Liver (tissue), 8 donors: ENCODE measurements at regions not wholly inside any gene's neighbourhood (a gene's known extent, or its start where the extent isn't known, plus 50 kb on each side); places are given as distances from the start of the nearest gene placed in this dataset.

Experiments used
- DNase-seq: peaks from one replicate; pipeline ENCODE4 v3.0.0-alpha.2; 2017; ENCODE audit warnings: low spot score
- H3K27ac ChIP-seq, 2 donors: one replicate each; pipeline ENCODE4 v1.7.0; 2013; ENCODE audit warnings: inconsistent platforms in 2 of 2, low read length in 2 of 2, control low read depth in 1 of 2, low read depth in 1 of 2, mild to moderate bottlenecking in 1 of 2
- H3K27me3 ChIP-seq, 4 donors: one replicate each; pipeline versions ENCODE4 v1.6.1 to v1.7.0; 2013; ENCODE audit warnings: low read length in 3 of 4, inconsistent platforms in 1 of 4, mild to moderate bottlenecking in 1 of 4, moderate library complexity in 1 of 4; ENCODE audit not compliant: control insufficient read depth in 4 of 4, insufficient read depth in 4 of 4
- H3K36me3 ChIP-seq, 4 donors: one replicate each; pipeline versions ENCODE4 v1.6.1 to v1.7.0; 2013; ENCODE audit warnings: low read length in 3 of 4, mild to moderate bottlenecking in 3 of 4, low read depth in 1 of 4, moderate library complexity in 1 of 4; ENCODE audit not compliant: control insufficient read depth in 4 of 4, insufficient read depth in 3 of 4
- H3K4me1 ChIP-seq, 4 donors: one replicate each; pipeline versions ENCODE4 v1.6.1 to v1.7.0; 2013; ENCODE audit warnings: low read length in 3 of 4, mild to moderate bottlenecking in 3 of 4, moderate library complexity in 1 of 4; ENCODE audit not compliant: control insufficient read depth in 4 of 4, insufficient read depth in 4 of 4
- H3K4me3 ChIP-seq, 3 donors: one replicate each; pipeline versions ENCODE4 v1.6.1 to v1.7.0; 2013; ENCODE audit warnings: low read length in 3 of 3, control low read depth in 1 of 3, low read depth in 1 of 3, mild to moderate bottlenecking in 1 of 3
- H3K9ac ChIP-seq, 2 donors: one replicate each; pipeline ENCODE4 v1.7.0; 2013; ENCODE audit warnings: low read length in 2 of 2, mild to moderate bottlenecking in 2 of 2, moderate library complexity in 2 of 2, control low read depth in 1 of 2, low read depth in 1 of 2
- H3K9me3 ChIP-seq, 4 donors: one replicate each; pipeline versions ENCODE4 v1.6.1 to v1.7.0; 2013; ENCODE audit warnings: low read length in 3 of 4; ENCODE audit not compliant: control insufficient read depth in 4 of 4
- CTCF ChIP-seq: fragments of 150-350 bp; IDR thresholded peaks from 2 replicates; pipeline ENCODE4 v1.5.1; 2017; ENCODE audit warnings: improper control_type of control experiment, low read depth, low read length; ENCODE audit not compliant: missing input control
- EGR1 ChIP-seq, 2 donors: IDR thresholded peaks; 2 replicates each; pipeline ENCODE4 v1.6.1; 2016 to 2018; ENCODE audit warnings: antibody characterized with exemption in 2 of 2, low read depth in 2 of 2
- FOXA1 ChIP-seq: IDR thresholded peaks from 2 replicates; pipeline ENCODE4 v1.6.1; 2016; ENCODE audit warnings: antibody characterized with exemption
- FOXA2 ChIP-seq: IDR thresholded peaks from 2 replicates; pipeline ENCODE4 v1.6.1; 2016; ENCODE audit warnings: antibody characterized with exemption
- GABPA ChIP-seq, 2 donors: IDR thresholded peaks in 1 of 2; conservative IDR thresholded peaks in 1 of 2; 2 replicates each; pipeline ENCODE4 v1.6.1; 2016; ENCODE audit warnings: antibody characterized with exemption in 2 of 2, mild to moderate bottlenecking in 1 of 2, moderate library complexity in 1 of 2
- HNF4A ChIP-seq, 2 donors: conservative IDR thresholded peaks; 2 replicates each; pipeline ENCODE4 v1.6.1; 2016; ENCODE audit warnings: antibody characterized with exemption in 2 of 2, mild to moderate bottlenecking in 2 of 2
- HNF4G ChIP-seq: IDR thresholded peaks from 2 replicates; pipeline ENCODE4 v1.6.1; 2016; ENCODE audit warnings: antibody characterized with exemption
- JUND ChIP-seq, 2 donors: IDR thresholded peaks; 2 replicates each; pipeline ENCODE4 v1.6.1; 2016; ENCODE audit warnings: antibody characterized with exemption in 2 of 2
- NR2F2 ChIP-seq: IDR thresholded peaks from 2 replicates; pipeline ENCODE4 v1.6.1; 2016; ENCODE audit warnings: antibody characterized with exemption
- RAD21 ChIP-seq, 2 donors: IDR thresholded peaks; 2 replicates each; pipeline ENCODE4 v1.6.1; 2016; ENCODE audit warnings: antibody characterized with exemption in 2 of 2, mild to moderate bottlenecking in 2 of 2
- REST ChIP-seq: IDR thresholded peaks from 2 replicates; pipeline ENCODE4 v1.6.1; 2016; ENCODE audit warnings: antibody characterized with exemption, mild to moderate bottlenecking
- RXRA ChIP-seq, 2 donors: IDR thresholded peaks; 2 replicates each; pipeline ENCODE4 v1.6.1; 2017 to 2018; ENCODE audit warnings: antibody characterized with exemption in 2 of 2, mild to moderate bottlenecking in 1 of 2
- SP1 ChIP-seq: IDR thresholded peaks from 2 replicates; pipeline ENCODE4 v1.6.1; 2018; ENCODE audit warnings: antibody characterized with exemption, mild to moderate bottlenecking
- TAF1 ChIP-seq: conservative IDR thresholded peaks from 2 replicates; pipeline ENCODE4 v1.6.1; 2016; ENCODE audit warnings: antibody characterized with exemption, mild to moderate bottlenecking
- YY1 ChIP-seq: IDR thresholded peaks from 2 replicates; pipeline ENCODE4 v1.6.1; 2016; ENCODE audit warnings: antibody characterized with exemption, mild to moderate bottlenecking
- ZBTB33 ChIP-seq: IDR thresholded peaks from 2 replicates; pipeline ENCODE4 v1.6.1; 2016; ENCODE audit warnings: antibody characterized with exemption
- WGBS: extraction: QIAGEN DNeasy Blood & Tissue Kit; methylation state at CpG from one replicate; pipeline ENCODE4 v1.1.7; 2013; 5-methylcytosine and 5-hydroxymethylcytosine counted together
- TF ChIP-seq, protein P1 (sequence below): IDR thresholded peaks from 2 replicates; pipeline ENCODE4 v1.6.1; 2016; ENCODE audit warnings: antibody characterized with exemption
- TF ChIP-seq, protein P2 (sequence below): IDR thresholded peaks from 2 replicates; pipeline ENCODE4 v1.6.1; 2016; ENCODE audit warnings: antibody characterized with exemption
- donor health status: healthy.
- donor health status: healthy.
- donor health status: healthy.
- donor health status: healthy.
- donor health status: healthy.

DNA sequence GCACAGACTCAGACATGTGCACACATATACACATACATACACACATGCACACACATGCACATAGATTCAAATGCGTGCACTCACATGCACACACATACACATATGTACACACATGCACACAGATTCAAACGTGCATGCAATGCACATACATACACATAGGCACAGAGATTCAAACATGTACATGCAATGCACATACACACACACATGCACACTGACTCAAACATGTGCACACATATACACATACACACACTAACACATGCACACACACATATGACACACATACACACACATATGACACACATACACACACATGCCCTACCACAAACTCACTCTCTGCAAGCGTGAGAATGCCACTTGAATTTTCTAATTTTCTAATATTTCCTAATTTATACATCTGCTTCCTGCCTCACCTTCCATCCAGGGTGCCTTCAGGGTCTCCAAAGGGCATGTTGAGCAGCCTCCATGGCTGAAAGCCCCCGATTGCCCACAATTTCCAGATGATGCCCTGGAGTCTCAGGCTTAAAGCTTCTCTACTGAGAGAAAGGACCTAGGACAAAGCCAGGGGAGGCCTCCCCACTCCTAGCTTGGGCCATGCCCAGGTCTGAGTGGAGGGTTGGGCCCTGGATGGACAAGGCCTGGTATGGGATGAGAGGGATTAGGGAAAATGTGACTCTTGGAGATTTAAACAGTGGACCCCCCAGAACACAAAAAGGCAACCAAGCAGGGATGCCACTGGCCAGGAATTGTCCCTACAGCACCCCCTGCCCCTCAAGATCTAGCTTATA lies 487.1 kb downstream of the TCERG1L start:
- 76% methylated on average over 4 of the region's 4 CpGs for WGBS
- no peak overlapping the region for H3K4me3 ChIP-seq
- H3K27me3 ChIP-seq: no peaks in the 10 kb centered on the region
- peaks cover 0 to 16% (median 7%) of the 10 kb centered on the region in 4 donors for H3K9me3 ChIP-seq
- no peak for DNase-seq
- TF ChIP-seq, protein P1, sequence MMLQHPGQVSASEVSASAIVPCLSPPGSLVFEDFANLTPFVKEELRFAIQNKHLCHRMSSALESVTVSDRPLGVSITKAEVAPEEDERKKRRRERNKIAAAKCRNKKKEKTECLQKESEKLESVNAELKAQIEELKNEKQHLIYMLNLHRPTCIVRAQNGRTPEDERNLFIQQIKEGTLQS: no peak
- TF ChIP-seq RXRA (IDR thresholded peaks at IDR 0.05) (no peak), JUND (IDR thresholded peaks at IDR 0.05) (no peak), RAD21 (IDR thresholded peaks at IDR 0.05) (no peak), TAF1 (no peak), HNF4G (no peak), FOXA2 (no peak), REST (no peak), EGR1 (IDR thresholded peaks at IDR 0.05; ENCODE audit: low read depth in 2 of 2) (no peak), GABPA (IDR thresholded peaks at IDR 0.05 in 1 of 2, conservative IDR thresholded peaks at IDR 0.05 in 1 of 2) (no peak), NR2F2 (no peak), FOXA1 (no peak), SP1 (no peak), HNF4A (conservative IDR thresholded peaks at IDR 0.05) (no peak)
- TF ChIP-seq, protein P2, sequence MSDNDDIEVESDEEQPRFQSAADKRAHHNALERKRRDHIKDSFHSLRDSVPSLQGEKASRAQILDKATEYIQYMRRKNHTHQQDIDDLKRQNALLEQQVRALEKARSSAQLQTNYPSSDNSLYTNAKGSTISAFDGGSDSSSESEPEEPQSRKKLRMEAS: no peak
- no peak overlapping the region for H3K9ac ChIP-seq
- no peaks in the 10 kb centered on the region for H3K4me1 ChIP-seq
- no peak overlapping the region for H3K27ac ChIP-seq
- H3K36me3 ChIP-seq: no peaks in the 10 kb centered on the region

- WGBS: 88% methylated on average over 14 of the region's 14 CpGs
- no peak overlapping the region for H3K4me3 ChIP-seq
- DNase-seq: no peak
- no peak for TF ChIP-seq RXRA (IDR thresholded peaks at IDR 0.05)
- TF ChIP-seq CTCF: no peak
- no peak for TF ChIP-seq FOXA2
- TF ChIP-seq ZBTB33: no peak
- no peak for TF ChIP-seq TAF1
- TF ChIP-seq RAD21 (IDR thresholded peaks at IDR 0.05): no peak
- no peak for TF ChIP-seq JUND (IDR thresholded peaks at IDR 0.05)
- TF ChIP-seq, protein P1: no peak
- no peak for TF ChIP-seq FOXA1
- TF ChIP-seq GABPA (IDR thresholded peaks at IDR 0.05 in 1 of 2, conservative IDR thresholded peaks at IDR 0.05 in 1 of 2): no peak
- TF ChIP-seq HNF4G: no peak
- no peak for TF ChIP-seq YY1
- no peak for TF ChIP-seq HNF4A (conservative IDR thresholded peaks at IDR 0.05)
- no peak for TF ChIP-seq EGR1 (IDR thresholded peaks at IDR 0.05; ENCODE audit: low read depth in 2 of 2)
- no peak for TF ChIP-seq SP1
- TF ChIP-seq, protein P2: no peak
- TF ChIP-seq NR2F2: no peak
- TF ChIP-seq REST: no peak
- H3K4me1 ChIP-seq: no peaks in the 10 kb centered on the region
- no peaks in the 10 kb centered on the region for H3K9me3 ChIP-seq
- no peak overlapping the region for H3K9ac ChIP-seq
- H3K36me3 ChIP-seq: no peaks in the 10 kb centered on the region
- H3K27me3 ChIP-seq: no peaks in the 10 kb centered on the region
- no peak overlapping the region for H3K27ac ChIP-seq
Observed at GRCh38 chr10:130833596-130833995, 477.9 kb downstream of the TCERG1L start.
